ENCODE measurements at regions not wholly inside any gene's neighbourhood (a gene's known extent, or its start where the extent isn't known, plus 50 kb on each side); places are given as distances from the start of the nearest gene placed in this dataset.

DNA sequence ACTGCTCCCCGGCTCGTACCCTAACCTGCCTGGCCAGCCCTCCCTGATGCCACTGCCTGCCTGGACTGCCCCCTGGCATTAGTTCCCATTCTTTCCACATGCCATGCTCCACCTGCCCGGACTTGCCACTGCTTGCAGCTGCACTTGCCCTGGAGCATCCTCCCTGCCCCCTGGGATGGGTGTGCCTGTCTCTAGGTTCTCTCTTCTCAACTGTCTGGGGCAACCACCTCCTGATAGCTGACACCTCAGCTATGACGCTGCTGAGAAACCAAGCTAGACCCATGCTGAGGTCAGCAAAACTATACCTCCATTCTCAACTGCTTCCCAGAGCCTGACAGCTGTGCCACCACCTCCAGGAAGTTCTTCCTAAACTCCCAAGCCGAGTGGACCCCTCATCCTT is 72.1 kb downstream of the PERP start:
- TF ChIP-seq, protein P1, sequence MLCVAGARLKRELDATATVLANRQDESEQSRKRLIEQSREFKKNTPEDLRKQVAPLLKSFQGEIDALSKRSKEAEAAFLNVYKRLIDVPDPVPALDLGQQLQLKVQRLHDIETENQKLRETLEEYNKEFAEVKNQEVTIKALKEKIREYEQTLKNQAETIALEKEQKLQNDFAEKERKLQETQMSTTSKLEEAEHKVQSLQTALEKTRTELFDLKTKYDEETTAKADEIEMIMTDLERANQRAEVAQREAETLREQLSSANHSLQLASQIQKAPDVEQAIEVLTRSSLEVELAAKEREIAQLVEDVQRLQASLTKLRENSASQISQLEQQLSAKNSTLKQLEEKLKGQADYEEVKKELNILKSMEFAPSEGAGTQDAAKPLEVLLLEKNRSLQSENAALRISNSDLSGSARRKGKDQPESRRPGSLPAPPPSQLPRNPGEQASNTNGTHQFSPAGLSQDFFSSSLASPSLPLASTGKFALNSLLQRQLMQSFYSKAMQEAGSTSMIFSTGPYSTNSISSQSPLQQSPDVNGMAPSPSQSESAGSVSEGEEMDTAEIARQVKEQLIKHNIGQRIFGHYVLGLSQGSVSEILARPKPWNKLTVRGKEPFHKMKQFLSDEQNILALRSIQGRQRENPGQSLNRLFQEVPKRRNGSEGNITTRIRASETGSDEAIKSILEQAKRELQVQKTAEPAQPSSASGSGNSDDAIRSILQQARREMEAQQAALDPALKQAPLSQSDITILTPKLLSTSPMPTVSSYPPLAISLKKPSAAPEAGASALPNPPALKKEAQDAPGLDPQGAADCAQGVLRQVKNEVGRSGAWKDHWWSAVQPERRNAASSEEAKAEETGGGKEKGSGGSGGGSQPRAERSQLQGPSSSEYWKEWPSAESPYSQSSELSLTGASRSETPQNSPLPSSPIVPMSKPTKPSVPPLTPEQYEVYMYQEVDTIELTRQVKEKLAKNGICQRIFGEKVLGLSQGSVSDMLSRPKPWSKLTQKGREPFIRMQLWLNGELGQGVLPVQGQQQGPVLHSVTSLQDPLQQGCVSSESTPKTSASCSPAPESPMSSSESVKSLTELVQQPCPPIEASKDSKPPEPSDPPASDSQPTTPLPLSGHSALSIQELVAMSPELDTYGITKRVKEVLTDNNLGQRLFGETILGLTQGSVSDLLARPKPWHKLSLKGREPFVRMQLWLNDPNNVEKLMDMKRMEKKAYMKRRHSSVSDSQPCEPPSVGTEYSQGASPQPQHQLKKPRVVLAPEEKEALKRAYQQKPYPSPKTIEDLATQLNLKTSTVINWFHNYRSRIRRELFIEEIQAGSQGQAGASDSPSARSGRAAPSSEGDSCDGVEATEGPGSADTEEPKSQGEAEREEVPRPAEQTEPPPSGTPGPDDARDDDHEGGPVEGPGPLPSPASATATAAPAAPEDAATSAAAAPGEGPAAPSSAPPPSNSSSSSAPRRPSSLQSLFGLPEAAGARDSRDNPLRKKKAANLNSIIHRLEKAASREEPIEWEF (CRISPR knock-in tag; IDR thresholded peaks at IDR 0.05) = no peak
- no peak for TF ChIP-seq NFE2L1 (tag; IDR thresholded peaks at IDR 0.05; ENCODE audit: borderline replicate concordance, low read depth)
- TF ChIP-seq MAFF (IDR thresholded peaks at IDR 0.05; ENCODE audit: low read length) = peak; percentile 52
- TF ChIP-seq, protein P2, sequence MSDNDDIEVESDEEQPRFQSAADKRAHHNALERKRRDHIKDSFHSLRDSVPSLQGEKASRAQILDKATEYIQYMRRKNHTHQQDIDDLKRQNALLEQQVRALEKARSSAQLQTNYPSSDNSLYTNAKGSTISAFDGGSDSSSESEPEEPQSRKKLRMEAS (CRISPR knock-in tag; IDR thresholded peaks at IDR 0.05) = no peak
- TF ChIP-seq ZNF3 (CRISPR knock-in tag; IDR thresholded peaks at IDR 0.05) = no peak
- peak; percentile 67 for TF ChIP-seq MAFK (IDR thresholded peaks at IDR 0.05; ENCODE audit: low read length)
- no peak for TF ChIP-seq FOXA1 (IDR thresholded peaks at IDR 0.05; ENCODE audit: borderline replicate concordance)
- TF ChIP-seq ZNF316 (IDR thresholded peaks at IDR 0.05) = peak; percentile 73
- no peak for TF ChIP-seq ZFPM2 (CRISPR knock-in tag; IDR thresholded peaks at IDR 0.05)
- peak; percentile 53; the same call in 1 of the 2 replicates for TF ChIP-seq C11orf30 (IDR thresholded peaks at IDR 0.05; ENCODE audit: low read depth)
- TF ChIP-seq, protein P3, sequence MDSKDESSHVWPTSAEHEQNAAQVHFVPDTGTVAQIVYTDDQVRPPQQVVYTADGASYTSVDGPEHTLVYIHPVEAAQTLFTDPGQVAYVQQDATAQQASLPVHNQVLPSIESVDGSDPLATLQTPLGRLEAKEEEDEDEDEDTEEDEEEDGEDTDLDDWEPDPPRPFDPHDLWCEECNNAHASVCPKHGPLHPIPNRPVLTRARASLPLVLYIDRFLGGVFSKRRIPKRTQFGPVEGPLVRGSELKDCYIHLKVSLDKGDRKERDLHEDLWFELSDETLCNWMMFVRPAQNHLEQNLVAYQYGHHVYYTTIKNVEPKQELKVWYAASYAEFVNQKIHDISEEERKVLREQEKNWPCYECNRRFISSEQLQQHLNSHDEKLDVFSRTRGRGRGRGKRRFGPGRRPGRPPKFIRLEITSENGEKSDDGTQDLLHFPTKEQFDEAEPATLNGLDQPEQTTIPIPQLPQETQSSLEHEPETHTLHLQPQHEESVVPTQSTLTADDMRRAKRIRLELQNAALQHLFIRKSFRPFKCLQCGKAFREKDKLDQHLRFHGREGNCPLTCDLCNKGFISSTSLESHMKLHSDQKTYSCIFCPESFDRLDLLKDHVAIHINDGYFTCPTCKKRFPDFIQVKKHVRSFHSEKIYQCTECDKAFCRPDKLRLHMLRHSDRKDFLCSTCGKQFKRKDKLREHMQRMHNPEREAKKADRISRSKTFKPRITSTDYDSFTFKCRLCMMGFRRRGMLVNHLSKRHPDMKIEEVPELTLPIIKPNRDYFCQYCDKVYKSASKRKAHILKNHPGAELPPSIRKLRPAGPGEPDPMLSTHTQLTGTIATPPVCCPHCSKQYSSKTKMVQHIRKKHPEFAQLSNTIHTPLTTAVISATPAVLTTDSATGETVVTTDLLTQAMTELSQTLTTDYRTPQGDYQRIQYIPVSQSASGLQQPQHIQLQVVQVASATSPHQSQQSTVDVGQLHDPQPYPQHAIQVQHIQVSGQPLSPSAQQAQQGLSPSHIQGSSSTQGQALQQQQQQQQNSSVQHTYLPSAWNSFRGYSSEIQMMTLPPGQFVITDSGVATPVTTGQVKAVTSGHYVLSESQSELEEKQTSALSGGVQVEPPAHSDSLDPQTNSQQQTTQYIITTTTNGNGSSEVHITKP (IDR thresholded peaks at IDR 0.05; ENCODE audit: partially characterized antibody) = no peak
- CTCF ChIA-PET (ENCODE audit: low intra/inter-chr PET ratio) = no interaction called here

More for the DNA sequence above, 72.1 kb downstream of the PERP start:
- in situ Hi-C loops (cut with MboI) (no loop called here), intact Hi-C loops (cut with micrococcal nuclease) (no loop called here)
- Histone ChIP-seq H3K9me3 (replicated peaks; ENCODE audit: control insufficient read depth, insufficient read depth, low read depth, low read length) (no peaks in the 10 kb centered on the region), H3K9ac (ENCODE audit: insufficient read depth in 1 of 2, low read depth in 2 of 2, low read length in 2 of 2) (no peak overlapping the region), H3K4me1 (replicated peaks in 1 of 2; ENCODE audit: control insufficient read depth in 2 of 2, insufficient read depth in 2 of 2, low read length in 2 of 2) (no peaks in the 10 kb centered on the region), H3K27ac (ENCODE audit: extremely low read depth, low read depth, low read length) (no peak overlapping the region), H3K27me3 (ENCODE audit: control insufficient read depth in 2 of 2, insufficient read depth in 2 of 2, low read length in 2 of 2) (peaks cover 9 to 28% of the 10 kb centered on the region in 2 experiments), H3K36me3 (ENCODE audit: control insufficient read depth, insufficient read depth, low read length) (no peaks in the 10 kb centered on the region), H2AFZ (ENCODE audit: low read depth, low read length) (no peak overlapping the region), H3K79me2 (ENCODE audit: control insufficient read depth, insufficient read depth, low read length) (no peaks in the 10 kb centered on the region), H3K4me2 (ENCODE audit: insufficient read depth, low read length) (no peak overlapping the region), H3K4me3 (no peak overlapping the region), H4K20me1 (replicated peaks; ENCODE audit: control insufficient read depth, insufficient read depth, low read length) (no peaks in the 10 kb centered on the region), H3K9me1 (ENCODE audit: control insufficient read depth, insufficient read depth, low read length) (no peaks in the 10 kb centered on the region)
- WGBS (ENCODE audit: insufficient coverage, low coverage, missing lambda C conversion rate) = 0% methylated on average over 5 of the region's 5 CpGs
- DNase-seq (ENCODE audit: extremely low read depth in 1 of 4, low spot score in 3 of 4) = no peak
- POLR2A ChIA-PET = no interaction called here
- no peak for ATAC-seq
- BruUV-seq (replicated peaks) = no TSS peak
- no peak for FAIRE-seq

All from K562 (cell line).